HG02938 (cell line): ENCODE measurements at regions not wholly inside any gene's neighbourhood (a gene's known extent, or its start where the extent isn't known, plus 50 kb on each side); places are given as distances from the start of the nearest gene placed in this dataset.

Experiments used
- ATAC-seq: cut with Tn5 transposase; IDR thresholded peaks from one replicate; pipeline ENCODE4 v1.9.1; 2021; ENCODE audit warnings: mild to moderate bottlenecking, moderate library complexity; ENCODE audit not compliant: unreplicated experiment

DNA sequence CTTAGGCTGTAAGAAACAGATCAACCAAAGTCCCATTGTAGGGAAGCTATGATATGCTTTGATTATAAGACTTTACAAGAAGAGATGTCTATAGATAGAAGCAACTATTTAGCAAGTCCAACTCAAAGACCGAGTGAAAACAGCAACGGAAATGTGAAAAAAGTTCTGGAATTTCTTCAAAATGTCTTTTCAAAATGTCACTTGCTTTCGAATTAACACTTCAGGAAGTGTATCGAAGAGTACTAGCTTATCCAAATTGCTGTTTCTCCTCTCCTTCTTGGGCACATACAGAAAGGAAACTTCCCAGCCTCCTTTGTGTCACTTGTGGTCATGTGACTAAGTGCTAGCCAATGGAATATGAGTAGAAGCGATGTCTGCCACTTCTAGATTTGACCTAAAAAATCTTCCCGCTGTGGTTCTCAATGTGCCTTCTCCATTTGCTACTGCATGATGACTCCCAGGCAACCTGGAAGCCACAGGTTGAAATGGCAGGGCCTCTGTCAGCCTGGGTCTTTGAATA lies 89.9 kb downstream of the TSEN15 start:
- ATAC-seq = no peak

GRCh38 chr1:184143449-184143848 lies 91.9 kb downstream of the TSEN15 start:
- no peak for ATAC-seq

DNA sequence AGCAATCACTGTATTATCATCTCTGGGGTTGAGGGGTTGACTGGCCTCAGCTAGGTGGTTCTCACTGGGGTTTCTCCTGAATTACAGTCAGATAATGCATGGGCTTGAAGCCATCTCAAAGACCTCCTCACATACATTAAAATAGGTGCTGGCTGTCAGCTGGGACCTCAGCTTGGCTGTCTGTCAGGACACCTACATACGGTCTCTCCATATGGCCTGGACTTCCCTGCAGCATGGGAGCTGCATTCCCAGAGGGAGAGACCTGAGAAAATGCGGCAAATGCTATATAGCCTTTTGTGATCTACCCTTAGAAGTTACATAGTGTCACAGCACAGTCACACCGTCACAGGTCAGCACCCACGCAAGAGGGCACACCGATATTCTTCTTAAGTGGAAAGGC lies 93.6 kb downstream of the TSEN15 start:
- ATAC-seq = no peak

GRCh38 chr1:184146202-184146601 lies 94.7 kb downstream of the TSEN15 start:
- ATAC-seq = no peak

DNA sequence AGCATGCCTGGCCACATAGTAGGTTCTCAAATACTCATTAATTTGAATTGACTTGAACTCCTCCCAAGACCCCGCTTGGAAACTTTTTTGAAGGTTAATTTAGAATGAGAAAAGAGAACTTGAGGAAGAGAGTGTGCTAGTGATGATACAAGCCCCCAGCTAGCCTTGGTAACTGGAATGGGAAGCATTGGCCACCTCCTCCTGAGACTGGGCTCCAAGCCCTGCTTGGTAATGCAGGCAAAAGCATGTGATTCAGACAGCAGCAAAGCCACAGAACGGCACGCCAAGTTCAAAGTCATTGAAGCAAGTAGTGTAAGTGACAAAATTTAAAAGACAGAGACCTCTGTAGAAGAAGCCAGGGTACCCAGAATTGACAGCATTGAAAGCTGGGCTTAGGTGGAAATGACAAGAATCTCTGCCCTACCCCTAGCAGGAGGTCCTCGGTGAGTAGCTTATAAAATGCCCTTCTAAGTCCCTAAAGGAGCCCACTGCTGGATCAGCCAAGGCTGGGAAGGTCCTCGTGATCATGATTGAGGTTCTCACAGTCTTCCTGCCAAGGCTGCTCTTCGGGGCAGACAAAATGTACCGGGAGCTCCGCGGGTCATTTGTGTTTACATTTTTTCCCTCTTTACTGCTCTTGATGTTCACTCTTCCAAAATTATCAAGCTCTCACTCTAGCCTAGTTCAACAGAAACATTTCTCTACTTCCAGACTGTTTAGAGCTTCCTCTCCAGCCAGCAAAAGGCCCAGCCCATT lies 99.4 kb downstream of the TSEN15 start:
- ATAC-seq = no peak

DNA sequence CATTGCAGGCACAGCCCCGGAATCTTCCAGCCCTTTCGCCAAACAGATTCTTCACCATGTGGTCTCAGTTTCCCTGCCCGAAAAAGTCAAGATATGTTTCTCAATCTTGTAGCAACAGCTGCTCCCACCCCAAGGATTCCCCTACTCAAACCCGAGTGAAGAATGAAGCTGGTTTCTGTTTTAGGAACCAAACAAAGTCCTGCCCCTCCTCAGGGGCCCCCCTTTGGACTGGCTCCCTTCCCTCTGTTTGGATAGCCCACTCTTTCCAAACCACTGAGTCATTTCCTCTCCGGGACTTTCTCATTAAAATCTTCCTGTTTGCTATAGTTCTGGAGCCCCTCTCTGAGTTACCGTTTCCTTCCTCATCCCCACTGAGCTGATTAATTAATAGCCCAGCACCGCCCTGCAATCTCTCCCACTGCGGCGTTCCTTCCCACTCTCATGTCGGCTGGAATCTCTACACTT lies 100.9 kb downstream of the TSEN15 start:
- ATAC-seq = no peak

GRCh38 chr1:184152974-184153373 lies 101.4 kb downstream of the TSEN15 start:
- ATAC-seq = no peak

GRCh38 chr1:184153731-184154130 lies 102.2 kb downstream of the TSEN15 start:
- ATAC-seq = no peak

DNA sequence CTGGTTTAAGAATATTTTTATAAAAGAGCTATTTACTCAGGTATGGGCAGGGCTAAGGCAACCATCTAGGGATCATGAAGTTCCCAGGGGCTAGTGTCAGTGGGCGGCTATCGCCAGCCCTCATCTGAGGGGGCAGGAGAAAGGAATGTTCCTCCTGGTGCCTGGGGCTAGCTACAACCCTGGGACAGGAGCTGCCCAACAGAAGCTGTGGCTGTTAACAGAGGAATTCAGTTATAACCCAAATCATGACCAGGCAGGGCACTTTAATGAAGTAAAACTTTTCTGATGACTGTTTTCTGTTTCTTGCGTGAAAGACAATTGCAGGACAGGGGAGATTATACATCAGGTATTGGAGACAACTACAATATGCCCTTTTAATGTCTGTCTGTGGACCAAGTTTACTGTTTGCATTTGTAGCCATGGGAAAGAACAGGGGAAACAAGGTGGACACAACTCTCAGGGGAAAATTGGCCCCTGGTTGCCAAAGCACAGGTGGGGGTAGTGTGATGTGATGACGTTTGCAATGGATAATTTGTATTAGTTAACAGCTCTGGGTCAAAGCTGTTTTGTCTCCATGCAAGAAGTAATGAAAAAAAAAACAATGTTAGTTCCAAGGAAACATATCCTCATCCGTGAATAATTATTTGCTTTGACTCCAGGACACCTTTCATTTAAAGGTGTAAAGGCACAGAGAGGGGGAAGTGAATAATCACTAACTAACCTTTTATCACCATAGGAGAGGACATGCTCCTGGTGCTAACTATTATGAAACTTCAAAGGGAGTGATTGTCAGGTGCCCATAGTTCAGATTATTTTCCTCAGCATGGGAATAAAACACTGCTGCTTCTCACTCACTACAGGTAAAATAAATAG lies 105.2 kb downstream of the TSEN15 start:
- ATAC-seq = no peak

DNA sequence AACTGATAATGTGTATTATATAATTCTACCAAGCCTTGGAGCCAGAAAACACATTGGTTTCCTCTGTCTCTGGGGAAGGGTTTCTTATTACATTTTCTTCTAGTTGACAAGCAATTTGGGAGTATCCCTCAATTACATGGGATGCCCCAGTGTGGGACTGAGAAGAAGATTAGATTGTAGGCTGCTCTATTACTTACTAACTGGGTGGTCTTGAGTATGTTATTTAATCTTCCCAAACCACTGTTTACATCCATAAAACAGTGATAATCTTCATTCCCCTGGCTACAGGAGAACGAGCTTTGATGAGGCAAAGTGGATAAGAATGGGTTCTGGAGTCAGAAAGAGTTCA lies 105.8 kb downstream of the TSEN15 start:
- no peak for ATAC-seq

DNA sequence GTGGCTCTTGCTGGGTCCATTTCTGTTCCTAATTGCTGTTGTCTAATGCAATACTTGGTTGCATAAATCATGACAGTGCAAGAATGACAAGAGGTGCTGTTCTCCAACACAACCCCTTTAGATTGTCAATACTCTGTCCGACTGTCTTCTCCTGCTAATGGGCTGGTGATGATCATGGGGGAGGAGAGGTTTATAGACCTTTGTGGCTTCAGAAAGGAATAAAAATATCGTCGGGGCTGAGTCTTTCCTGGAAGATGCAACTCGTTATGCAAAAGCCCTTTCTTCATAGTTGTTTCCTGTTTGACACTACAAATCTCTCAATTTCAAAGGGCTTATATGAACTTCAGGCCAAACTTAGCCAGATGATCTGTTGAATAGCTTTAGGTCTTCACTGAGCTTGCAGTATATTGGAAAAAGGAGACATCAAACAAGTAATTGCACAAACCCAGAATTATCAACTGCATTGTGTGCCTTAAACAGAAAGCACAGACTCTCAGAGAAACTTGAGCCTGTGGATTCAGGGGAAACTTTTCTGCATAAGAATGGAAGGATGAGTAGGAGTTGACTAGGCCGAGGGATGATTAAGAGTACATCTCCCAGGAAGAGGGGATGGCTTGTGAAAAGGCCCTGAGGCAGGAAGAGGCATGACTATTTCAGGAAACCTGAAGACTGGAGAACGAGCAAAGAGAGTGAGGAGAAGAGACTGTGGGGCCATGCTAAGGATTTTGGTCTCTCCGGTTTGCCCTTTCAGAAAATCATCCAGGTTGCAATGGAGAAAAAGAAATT lies 107.6 kb downstream of the TSEN15 start:
- ATAC-seq = no peak

GRCh38 chr1:184160236-184160635 lies 108.7 kb downstream of the TSEN15 start:
- ATAC-seq = no peak

DNA sequence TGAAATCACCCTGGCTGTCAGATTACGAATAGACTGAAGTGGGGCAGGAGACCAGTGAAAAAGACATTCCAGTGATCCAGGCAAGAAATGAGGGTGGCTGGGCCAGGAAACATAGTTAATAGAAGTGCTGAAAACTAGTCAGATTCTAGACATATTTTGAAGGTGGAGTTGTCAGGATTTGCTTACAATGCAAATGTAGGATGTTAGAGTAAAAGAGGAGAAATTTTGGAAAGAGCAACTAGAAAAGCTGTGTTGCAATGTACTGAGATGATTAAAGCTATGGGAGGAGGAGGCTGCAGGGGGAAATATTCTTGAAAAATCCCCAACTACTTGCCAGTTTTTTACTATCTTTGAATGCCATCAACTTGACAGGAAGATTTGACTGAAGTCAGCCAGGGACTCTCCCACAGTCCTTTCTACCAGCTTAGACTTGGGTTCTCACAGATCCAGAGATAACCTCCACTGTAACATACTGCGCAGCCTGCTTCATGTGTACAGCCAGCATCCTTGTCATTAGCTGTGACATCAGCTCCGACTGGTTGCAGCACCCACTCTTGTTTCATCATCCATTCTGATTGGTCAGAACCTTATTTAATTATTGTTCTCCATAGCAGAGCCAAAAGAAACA lies 109.7 kb downstream of the TSEN15 start:
- ATAC-seq = no peak

DNA sequence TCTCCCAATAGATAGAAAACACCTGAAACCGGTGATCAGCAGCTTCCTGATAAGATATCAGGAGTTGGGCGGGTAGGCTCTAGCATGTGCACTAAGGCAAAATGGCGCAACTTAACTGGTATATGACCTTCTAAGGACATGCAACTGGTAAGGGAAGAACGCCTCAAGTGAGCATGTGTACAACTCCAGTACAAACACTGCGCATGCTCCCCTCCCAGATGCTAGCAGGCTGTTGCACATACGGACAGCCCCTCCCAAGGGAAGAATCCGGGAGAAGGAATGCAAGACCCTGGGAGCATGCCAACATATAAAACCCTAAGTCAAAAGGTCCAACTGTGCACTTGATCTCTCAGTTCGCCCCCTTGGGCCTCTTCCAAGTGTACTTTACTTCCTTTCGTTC lies 110.8 kb downstream of the TSEN15 start:
- ATAC-seq = no peak

DNA sequence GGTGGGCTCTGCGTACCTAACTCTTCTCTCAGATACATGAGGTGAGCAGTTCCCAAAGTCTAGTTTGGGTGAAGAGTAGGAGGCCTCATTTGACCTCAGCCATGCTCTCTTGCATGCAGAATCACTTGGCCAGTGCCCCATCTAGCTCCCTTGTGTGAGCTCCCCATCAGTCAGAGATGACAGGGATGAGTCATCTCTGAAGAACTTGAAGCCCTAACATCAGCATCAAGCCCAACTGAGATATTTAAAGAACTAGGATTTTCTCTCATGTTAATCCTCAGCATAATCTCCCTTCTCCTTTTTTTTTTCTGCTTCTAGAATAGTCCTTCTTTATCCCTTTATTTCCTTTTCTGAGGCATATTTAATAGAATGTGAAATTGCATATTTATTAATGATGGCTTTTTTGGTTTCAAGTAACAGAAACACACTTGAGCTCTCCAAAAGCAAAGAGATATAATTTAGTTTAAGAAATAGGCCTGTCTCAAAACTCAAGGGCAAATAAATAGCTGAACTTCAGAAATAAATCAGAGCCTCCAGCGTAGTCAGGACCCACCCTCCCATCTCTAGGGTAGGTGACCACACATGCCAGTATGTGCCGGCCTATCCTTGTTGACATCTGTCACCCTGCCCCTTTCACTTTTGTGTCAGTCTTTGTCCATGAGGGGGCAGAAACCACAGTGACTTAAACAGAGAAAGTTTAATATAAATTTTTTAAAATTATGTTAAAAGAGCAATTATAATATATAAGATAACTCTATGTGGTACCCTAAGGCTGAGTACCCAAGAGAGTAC lies 112.3 kb downstream of the TSEN15 start:
- ATAC-seq = peak; percentile 88

GRCh38 chr1:184164536-184164935 lies 113.0 kb downstream of the TSEN15 start:
- no peak for ATAC-seq

DNA sequence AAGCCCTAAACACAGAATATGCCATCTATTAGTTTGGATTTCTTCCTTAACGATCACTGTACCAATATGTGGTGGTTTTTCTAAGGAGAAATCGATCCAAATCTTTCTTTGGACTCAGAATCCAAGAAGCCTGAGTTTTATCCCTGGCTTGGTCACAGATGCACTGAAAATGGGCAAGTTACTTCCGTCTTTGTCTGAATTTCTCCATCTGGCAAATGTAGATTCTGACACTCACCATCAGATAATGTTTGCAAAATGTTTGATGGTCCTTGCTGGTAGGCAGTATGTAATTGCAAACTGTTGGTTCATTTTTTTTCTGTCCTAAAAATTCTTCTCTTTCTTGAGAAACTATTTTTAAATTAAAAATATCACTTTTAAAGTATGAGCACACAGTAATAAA lies 115.0 kb downstream of the TSEN15 start:
- ATAC-seq = no peak

- ATAC-seq = no peak
These were observed 115.8 kb downstream of the TSEN15 start for GRCh38 chr1:184167352-184167751.

DNA sequence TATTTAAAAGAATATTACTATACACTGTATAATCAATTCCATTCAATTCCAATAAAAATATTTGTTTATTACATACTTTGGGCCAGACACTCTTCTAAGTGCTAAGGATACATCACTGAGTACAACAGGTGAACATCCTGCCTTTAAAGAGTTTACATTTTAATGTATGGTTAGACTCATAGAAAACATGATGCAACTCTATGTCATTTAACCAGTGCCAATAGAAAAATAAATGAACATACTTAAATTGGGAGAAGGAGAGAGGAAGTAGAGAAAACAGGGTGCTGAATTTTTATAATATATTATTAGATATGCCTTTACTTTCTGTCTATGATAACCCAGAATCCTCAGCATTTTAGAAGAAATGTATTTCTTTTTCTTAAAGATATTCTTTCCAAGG lies 119.2 kb downstream of the TSEN15 start:
- ATAC-seq = no peak

GRCh38 chr1:184176058-184176457 lies 124.5 kb downstream of the TSEN15 start:
- ATAC-seq = no peak
